Activated CD8-positive, alpha-beta T cell treated with anti-CD3 and anti-CD28 coated beads for 36 hours (primary cell): ENCODE measurements at regions not wholly inside any gene's neighbourhood (a gene's known extent, or its start where the extent isn't known, plus 50 kb on each side); places are given as distances from the start of the nearest gene placed in this dataset.

ENCODE experiments used
- ATAC-seq: fragments of 200-7000 bp; cut with Tn5 transposase; one replicate; pipeline ENCODE4 v1.10.0; 2021; ENCODE audit warnings: mild to moderate bottlenecking, moderate library complexity
- CTCF ChIA-PET: fragments of 350-600 bp; sonication (Branson Sonifier 250); formaldehyde crosslinking; loops from one replicate; lab custom pipeline; 2021; ENCODE audit warnings: antibody characterized with exemption; lab: Charles Lee
- POLR2A ChIA-PET: fragments of 350-600 bp; sonication (Branson Sonifier 250); formaldehyde crosslinking; loops from one replicate; lab custom pipeline; 2021; ENCODE audit warnings: antibody characterized with exemption; lab: Charles Lee
- DNase-seq: peaks from one replicate; pipeline ENCODE4 v3.0.0-alpha.2; 2020
- H3K27ac Mint-ChIP-seq: one replicate; pipeline ENCODE4 v1.8.0; 2021; ENCODE audit warnings: mild to moderate bottlenecking, mixed read lengths
- H3K27me3 Mint-ChIP-seq: one replicate; pipeline ENCODE4 v1.8.0; 2021; ENCODE audit warnings: mixed read lengths
- H3K36me3 Mint-ChIP-seq: one replicate; pipeline ENCODE4 v1.8.0; 2021; ENCODE audit warnings: low read depth, mixed read lengths
- H3K4me1 Mint-ChIP-seq: one replicate; pipeline ENCODE4 v1.8.0; 2021; ENCODE audit warnings: low read depth, mixed read lengths
- H3K4me3 Mint-ChIP-seq: one replicate; pipeline ENCODE4 v1.8.0; 2021; ENCODE audit warnings: mild to moderate bottlenecking, moderate library complexity, mixed read lengths
- H3K9me3 Mint-ChIP-seq: one replicate; pipeline ENCODE4 v1.8.0; 2021; ENCODE audit warnings: mixed read lengths
- intact Hi-C: fragments of 100-400 bp; cut with micrococcal nuclease; formaldehyde crosslinking; loops from one replicate; pipeline ENCODE4 v1.10.0; 2022
- TF ChIP-seq, protein P1 (sequence below): fragments of 200-600 bp; IDR thresholded peaks from one replicate; pipeline ENCODE4 v1.8.0; 2022; ENCODE audit warnings: antibody characterized with exemption, mild to moderate bottlenecking

GRCh38 chr13:99802416-99802815 is 169.2 kb downstream of the ZIC5 start:
- no peaks in the 10 kb centered on the region for H3K36me3 Mint-ChIP-seq
- H3K27ac Mint-ChIP-seq: no peak overlapping the region
- no peaks in the 10 kb centered on the region for H3K9me3 Mint-ChIP-seq
- ChIA-PET POLR2A (no interaction called here), CTCF (no interaction called here)
- intact Hi-C loops: no loop called here
- no peaks in the 10 kb centered on the region for H3K4me1 Mint-ChIP-seq
- H3K4me3 Mint-ChIP-seq: no peak overlapping the region
- TF ChIP-seq, protein P1, sequence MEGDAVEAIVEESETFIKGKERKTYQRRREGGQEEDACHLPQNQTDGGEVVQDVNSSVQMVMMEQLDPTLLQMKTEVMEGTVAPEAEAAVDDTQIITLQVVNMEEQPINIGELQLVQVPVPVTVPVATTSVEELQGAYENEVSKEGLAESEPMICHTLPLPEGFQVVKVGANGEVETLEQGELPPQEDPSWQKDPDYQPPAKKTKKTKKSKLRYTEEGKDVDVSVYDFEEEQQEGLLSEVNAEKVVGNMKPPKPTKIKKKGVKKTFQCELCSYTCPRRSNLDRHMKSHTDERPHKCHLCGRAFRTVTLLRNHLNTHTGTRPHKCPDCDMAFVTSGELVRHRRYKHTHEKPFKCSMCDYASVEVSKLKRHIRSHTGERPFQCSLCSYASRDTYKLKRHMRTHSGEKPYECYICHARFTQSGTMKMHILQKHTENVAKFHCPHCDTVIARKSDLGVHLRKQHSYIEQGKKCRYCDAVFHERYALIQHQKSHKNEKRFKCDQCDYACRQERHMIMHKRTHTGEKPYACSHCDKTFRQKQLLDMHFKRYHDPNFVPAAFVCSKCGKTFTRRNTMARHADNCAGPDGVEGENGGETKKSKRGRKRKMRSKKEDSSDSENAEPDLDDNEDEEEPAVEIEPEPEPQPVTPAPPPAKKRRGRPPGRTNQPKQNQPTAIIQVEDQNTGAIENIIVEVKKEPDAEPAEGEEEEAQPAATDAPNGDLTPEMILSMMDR: no peak
- no peaks in the 10 kb centered on the region for H3K27me3 Mint-ChIP-seq
- DNase-seq: no peak
- no peak for ATAC-seq

DNA sequence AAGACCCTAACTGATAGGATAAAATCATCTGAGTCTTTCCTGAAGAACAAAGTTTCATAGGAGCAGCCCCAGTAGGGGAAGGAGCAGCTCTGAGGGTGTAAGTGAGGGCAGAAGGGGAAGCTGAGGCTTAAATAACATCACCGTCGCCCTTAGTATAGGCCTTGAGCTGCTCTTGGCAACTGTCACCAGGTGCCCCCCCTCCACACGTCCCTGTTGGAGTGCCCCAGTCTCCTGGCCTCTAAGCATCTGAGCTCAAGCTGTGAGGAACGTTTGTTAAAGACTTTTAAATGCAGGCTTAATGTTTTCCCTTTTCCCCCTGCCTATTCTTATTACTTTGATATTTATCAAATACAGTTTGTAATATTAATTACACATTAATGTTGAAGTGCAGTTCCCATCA is 170.6 kb downstream of the ZIC5 start:
- no peak for DNase-seq
- TF ChIP-seq, protein P1: no peak

DNA sequence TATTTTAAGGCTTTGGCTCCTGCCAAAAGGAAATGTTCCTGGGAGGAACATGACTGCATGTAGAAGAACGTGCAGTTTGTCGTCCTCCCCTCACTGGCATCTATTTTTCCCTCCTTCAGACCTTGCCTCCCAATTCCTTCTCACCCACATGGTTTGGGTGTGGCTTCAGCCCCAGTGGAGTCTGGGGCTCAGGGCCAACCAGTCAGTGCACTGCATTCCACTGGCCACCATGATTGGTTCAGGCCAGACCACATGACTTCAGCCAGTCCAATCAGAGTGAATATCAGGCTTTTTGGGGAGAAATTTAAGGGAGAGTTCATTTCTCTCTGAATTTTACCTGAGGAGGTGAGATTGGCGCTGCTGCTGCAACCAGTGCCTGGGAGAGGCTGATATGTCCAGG is 171.6 kb downstream of the ZIC5 start:
- intact Hi-C loops: no loop called here
- CTCF ChIA-PET: no interaction called here

More for the DNA sequence above, 170.6 kb downstream of the ZIC5 start:
- H3K36me3 Mint-ChIP-seq: no peaks in the 10 kb centered on the region
- H3K9me3 Mint-ChIP-seq: no peaks in the 10 kb centered on the region
- no peak overlapping the region for H3K27ac Mint-ChIP-seq
- H3K4me3 Mint-ChIP-seq: no peak overlapping the region
- intact Hi-C loops: no loop called here
- POLR2A ChIA-PET: no interaction called here
- ATAC-seq: no peak
- no peaks in the 10 kb centered on the region for H3K27me3 Mint-ChIP-seq
- CTCF ChIA-PET: no interaction called here
- no peaks in the 10 kb centered on the region for H3K4me1 Mint-ChIP-seq

DNA sequence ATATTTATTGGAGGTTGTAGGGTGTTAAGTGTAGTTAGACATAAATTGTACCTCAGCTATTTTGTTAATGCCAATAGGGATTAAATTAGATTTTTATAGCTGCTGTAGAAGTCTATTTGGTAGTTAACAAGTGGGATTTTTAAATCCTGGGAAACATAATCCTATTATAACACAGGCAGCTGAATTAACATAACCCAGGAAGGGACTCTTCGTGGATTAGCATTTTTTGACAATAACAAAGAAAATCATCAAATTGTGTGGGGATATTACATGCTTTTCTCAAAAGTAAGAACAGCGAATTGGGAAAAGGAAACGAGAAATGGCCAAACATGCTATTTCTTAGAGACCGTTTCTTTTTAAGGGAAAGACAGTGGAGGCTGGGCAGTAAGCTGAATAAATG is 172.8 kb downstream of the ZIC5 start:
- H3K4me1 Mint-ChIP-seq: no peaks in the 10 kb centered on the region
- no peak overlapping the region for H3K27ac Mint-ChIP-seq
- intact Hi-C loops: no loop called here
- no peak for DNase-seq
- no peaks in the 10 kb centered on the region for H3K36me3 Mint-ChIP-seq
- H3K27me3 Mint-ChIP-seq: no peaks in the 10 kb centered on the region
- no peak overlapping the region for H3K4me3 Mint-ChIP-seq
- ChIA-PET POLR2A (no interaction called here), CTCF (interaction anchor here (1.0 kb wide), 1 partner anchor 102 kb away, joined by 3 read pairs; no protein-coding TSS in a partner anchor)
- no peak for ATAC-seq
- TF ChIP-seq, protein P1: no peak
- H3K9me3 Mint-ChIP-seq: no peaks in the 10 kb centered on the region

More for the DNA sequence above, 171.6 kb downstream of the ZIC5 start:
- DNase-seq (no peak), ATAC-seq (no peak)
- TF ChIP-seq, protein P1: no peak
- POLR2A ChIA-PET: no interaction called here
- H3K36me3 Mint-ChIP-seq: no peaks in the 10 kb centered on the region
- no peaks in the 10 kb centered on the region for H3K9me3 Mint-ChIP-seq
- H3K27ac Mint-ChIP-seq: no peak overlapping the region
- no peak overlapping the region for H3K4me3 Mint-ChIP-seq
- no peaks in the 10 kb centered on the region for H3K27me3 Mint-ChIP-seq
- no peaks in the 10 kb centered on the region for H3K4me1 Mint-ChIP-seq

- intact Hi-C loops: no loop called here
- no peak overlapping the region for H3K27ac Mint-ChIP-seq
- ChIA-PET POLR2A (no interaction called here), CTCF (no interaction called here)
- H3K27me3 Mint-ChIP-seq: no peaks in the 10 kb centered on the region
- ATAC-seq: no peak
- H3K9me3 Mint-ChIP-seq: no peaks in the 10 kb centered on the region
- no peak overlapping the region for H3K4me3 Mint-ChIP-seq
- H3K36me3 Mint-ChIP-seq: no peaks in the 10 kb centered on the region
- TF ChIP-seq, protein P1: no peak
- no peak for DNase-seq
- no peaks in the 10 kb centered on the region for H3K4me1 Mint-ChIP-seq
Observed at GRCh38 chr13:99797691-99798090, 173.9 kb downstream of the ZIC5 start.
